Upper lobe of left lung (tissue), 4 donors: ENCODE measurements at regions not wholly inside any gene's neighbourhood (a gene's known extent, or its start where the extent isn't known, plus 50 kb on each side); places are given as distances from the start of the nearest gene placed in this dataset.

Experiments
- EP300 ChIP-seq, 4 donors: sonication (generic); formaldehyde crosslinking; IDR thresholded peaks; one replicate each; pipeline ENCODE4 v1.5.1; 2017; ENCODE audit warnings: antibody characterized with exemption in 4 of 4, control low read depth in 2 of 4
- POLR2A ChIP-seq, 4 donors: fragments of 450-650 bp; IDR thresholded peaks; one replicate each; pipeline ENCODE4 v1.5.1; 2016 to 2017; ENCODE audit warnings: antibody characterized with exemption in 4 of 4, mild to moderate bottlenecking in 2 of 4
- TF ChIP-seq, protein P1 (sequence below), 6 experiments: fragments of 450-650 bp in 4 of 6; fragments of 200-600 bp in 2 of 6; sonication (generic) in 2 of 6; IDR thresholded peaks; one replicate each; pipeline ENCODE4 v1.5.1; 2016 to 2019; ENCODE audit warnings: antibody characterized with exemption in 6 of 6

DNA sequence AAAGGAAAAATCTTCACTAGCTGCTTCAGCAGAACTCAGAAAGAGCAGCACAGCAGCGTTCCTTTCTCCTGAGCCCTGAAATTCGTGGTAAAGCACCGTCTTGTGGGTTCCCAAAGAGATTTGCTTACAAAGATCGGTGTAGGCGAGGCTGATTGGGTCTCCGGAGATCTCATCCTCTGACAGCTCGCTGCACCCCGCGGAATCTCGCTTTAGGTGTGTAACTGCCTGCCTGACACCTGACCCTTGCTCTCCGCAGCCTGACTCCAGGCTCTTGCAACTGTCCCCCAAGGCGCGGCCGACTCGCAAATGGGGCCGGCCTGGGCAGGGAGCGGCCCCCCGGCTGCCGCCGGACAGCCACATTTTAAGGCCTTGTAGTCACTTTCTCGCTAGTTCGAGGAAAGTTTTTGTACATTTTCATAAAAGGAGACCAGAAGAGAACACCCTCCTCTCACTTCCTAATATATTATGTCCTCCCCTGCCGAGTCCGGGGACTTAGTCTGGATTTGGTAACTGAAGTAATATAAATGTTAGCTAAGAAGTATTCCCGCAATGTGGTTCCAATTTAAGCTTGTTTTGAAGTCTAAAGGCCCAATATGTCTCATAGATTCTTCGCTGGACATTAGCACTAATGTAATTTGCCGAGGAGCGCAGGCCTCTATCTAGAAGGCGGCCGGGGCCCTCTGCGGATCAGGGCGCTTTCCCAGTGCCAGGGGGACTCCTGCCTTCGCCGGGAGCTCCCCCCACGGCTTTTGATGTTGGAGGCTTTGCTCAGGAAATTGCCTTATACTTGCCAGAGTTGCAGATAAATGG is 177.3 kb upstream of the CDKN3 start:
- TF ChIP-seq, protein P1, sequence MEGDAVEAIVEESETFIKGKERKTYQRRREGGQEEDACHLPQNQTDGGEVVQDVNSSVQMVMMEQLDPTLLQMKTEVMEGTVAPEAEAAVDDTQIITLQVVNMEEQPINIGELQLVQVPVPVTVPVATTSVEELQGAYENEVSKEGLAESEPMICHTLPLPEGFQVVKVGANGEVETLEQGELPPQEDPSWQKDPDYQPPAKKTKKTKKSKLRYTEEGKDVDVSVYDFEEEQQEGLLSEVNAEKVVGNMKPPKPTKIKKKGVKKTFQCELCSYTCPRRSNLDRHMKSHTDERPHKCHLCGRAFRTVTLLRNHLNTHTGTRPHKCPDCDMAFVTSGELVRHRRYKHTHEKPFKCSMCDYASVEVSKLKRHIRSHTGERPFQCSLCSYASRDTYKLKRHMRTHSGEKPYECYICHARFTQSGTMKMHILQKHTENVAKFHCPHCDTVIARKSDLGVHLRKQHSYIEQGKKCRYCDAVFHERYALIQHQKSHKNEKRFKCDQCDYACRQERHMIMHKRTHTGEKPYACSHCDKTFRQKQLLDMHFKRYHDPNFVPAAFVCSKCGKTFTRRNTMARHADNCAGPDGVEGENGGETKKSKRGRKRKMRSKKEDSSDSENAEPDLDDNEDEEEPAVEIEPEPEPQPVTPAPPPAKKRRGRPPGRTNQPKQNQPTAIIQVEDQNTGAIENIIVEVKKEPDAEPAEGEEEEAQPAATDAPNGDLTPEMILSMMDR (IDR thresholded peaks at IDR 0.05): no peak
- no peak for TF ChIP-seq POLR2A (IDR thresholded peaks at IDR 0.05)
- no peak for TF ChIP-seq EP300 (IDR thresholded peaks at IDR 0.05)
